H54 (cell line): ENCODE measurements at regions not wholly inside any gene's neighbourhood (a gene's known extent, or its start where the extent isn't known, plus 50 kb on each side); places are given as distances from the start of the nearest gene placed in this dataset.

Source experiments
- DNase-seq: peaks from one replicate; pipeline ENCODE4 v3.0.0; 2011; ENCODE audit warnings: low spot score, mixed read lengths; ENCODE audit not compliant: insufficient read length
- FAIRE-seq: peaks from 3 replicates; lab custom pipeline; 2011; peaks lifted over from hg19 to GRCh38; lab: Jason Lieb, UNC
- POLR2A ChIP-seq: IDR thresholded peaks from 2 replicates; pipeline ENCODE4 v1.6.1; 2011; ENCODE audit warnings: low read depth, mild to moderate bottlenecking, low read length

- FAIRE-seq (no peak), DNase-seq (no peak)
- TF ChIP-seq POLR2A: no peak
These were observed 50.7 kb upstream of the FOXB1 start for GRCh38 chr15:59953392-59953883.

- TF ChIP-seq POLR2A: no peak
- DNase-seq (no peak), FAIRE-seq (no peak)
These were observed 51.2 kb upstream of the FOXB1 start for GRCh38 chr15:59952960-59953359.

GRCh38 chr15:59950603-59951388 is 53.3 kb upstream of the FOXB1 start:
- no peak for TF ChIP-seq POLR2A
- FAIRE-seq (no peak), DNase-seq (no peak)

- no peak for TF ChIP-seq POLR2A
- DNase-seq (no peak), FAIRE-seq (no peak)
These were observed 55.0 kb upstream of the FOXB1 start for GRCh38 chr15:59948924-59949613.

- FAIRE-seq: no peak
- no peak for TF ChIP-seq POLR2A
- no peak for DNase-seq
These were observed 58.0 kb upstream of the FOXB1 start for GRCh38 chr15:59946084-59946483.

GRCh38 chr15:59945036-59945435 is 59.1 kb upstream of the FOXB1 start:
- no peak for DNase-seq
- FAIRE-seq: no peak
- no peak for TF ChIP-seq POLR2A

GRCh38 chr15:59941612-59942011 is 62.5 kb upstream of the FOXB1 start:
- DNase-seq: no peak
- no peak for TF ChIP-seq POLR2A
- FAIRE-seq: no peak

- FAIRE-seq: no peak
- no peak for DNase-seq
- no peak for TF ChIP-seq POLR2A
These were observed 63.2 kb upstream of the FOXB1 start for GRCh38 chr15:59940928-59941327.

GRCh38 chr15:59940456-59940855 is 63.7 kb upstream of the FOXB1 start:
- TF ChIP-seq POLR2A: no peak
- FAIRE-seq (no peak), DNase-seq (no peak)

GRCh38 chr15:59936741-59937140 is 67.4 kb upstream of the FOXB1 start:
- FAIRE-seq: no peak

GRCh38 chr15:59933607-59934006 is 70.5 kb upstream of the FOXB1 start:
- peak; percentile 15 for FAIRE-seq

More at GRCh38 chr15:59936741-59937140, 67.4 kb upstream of the FOXB1 start:
- no peak for DNase-seq
- no peak for TF ChIP-seq POLR2A

GRCh38 chr15:59931646-59932261 is 72.4 kb upstream of the FOXB1 start:
- no peak for FAIRE-seq
- TF ChIP-seq POLR2A: no peak

More at GRCh38 chr15:59933607-59934006, 70.5 kb upstream of the FOXB1 start:
- no peak for TF ChIP-seq POLR2A
- DNase-seq: no peak

GRCh38 chr15:59924812-59925522 is 79.1 kb upstream of the FOXB1 start:
- no peak for TF ChIP-seq POLR2A
- FAIRE-seq: no peak
- DNase-seq: no peak

More at GRCh38 chr15:59931646-59932261, 72.4 kb upstream of the FOXB1 start:
- DNase-seq: no peak
